K562 (cell line): ENCODE measurements at regions not wholly inside any gene's neighbourhood (a gene's known extent, or its start where the extent isn't known, plus 50 kb on each side); places are given as distances from the start of the nearest gene placed in this dataset.
A peak's percentile ranks its signal among the peaks of the same experiment; 100 is the strongest.

Experiments
- ATAC-seq: fragments of 200-7000 bp; cut with Tn5 transposase; 3 replicates; pipeline ENCODE4 v1.9.1; 2020; ENCODE audit warnings: moderate library complexity
- BruUV-seq: library from RNA; stranded (reverse); fragments of 400-500 nt; replicated peaks from 2 replicates; lab custom pipeline; 2021; lab: Mats Ljungman, UMichigan
- CTCF ChIA-PET: fragments of 300-600 bp; formaldehyde crosslinking; extraction: SDS; loops from one replicate; lab custom pipeline; 2021; ENCODE audit warnings: low intra/inter-chr PET ratio; lab: Yijun Ruan, JAX
- POLR2A ChIA-PET: fragments of 300-600, 350-650 bp; sonication (Branson Sonifier 250); formaldehyde crosslinking; extraction: SDS; loops from one replicate; lab custom pipeline; 2021; ENCODE audit warnings: antibody characterized with exemption, inconsistent platforms; lab: Yijun Ruan, JAX
- DNase-seq, 4 experiments: peaks; one replicate each; pipeline versions ENCODE4 v3.0.0 to v3.0.0-alpha.2; 2011 to 2018; ENCODE audit warnings: low spot score in 3 of 4, mixed read lengths in 3 of 4; ENCODE audit errors: extremely low read depth in 1 of 4
- FAIRE-seq: peaks from 2 replicates; lab custom pipeline; 2011; peaks lifted over from hg19 to GRCh38; lab: Jason Lieb, UNC
- H2AFZ ChIP-seq: 2 replicates; pipeline ENCODE4 v1.6.0; 2011; ENCODE audit warnings: low read depth, low read length, control low read depth, inconsistent platforms
- H3K27ac ChIP-seq: fragments of 200-600 bp; 3 replicates; pipeline ENCODE4 v1.8.0; 2011; ENCODE audit warnings: low read depth, mild to moderate bottlenecking, control low read depth, inconsistent platforms, low read length, moderate library complexity, mixed read lengths; ENCODE audit errors: extremely low read depth
- H3K27me3 ChIP-seq, 2 experiments: fragments of 300-600 bp in 1 of 2; 2 replicates in 1 of 2; 3 replicates in 1 of 2; pipeline versions ENCODE4 v1.6.0 to v1.8.0; 2011; ENCODE audit warnings: inconsistent platforms in 2 of 2, low read length in 2 of 2, mild to moderate bottlenecking in 1 of 2, mixed read lengths in 1 of 2, moderate library complexity in 1 of 2; ENCODE audit not compliant: control insufficient read depth in 2 of 2, insufficient read depth in 2 of 2
- H3K36me3 ChIP-seq: fragments of 300-600 bp; 3 replicates; pipeline ENCODE4 v1.8.0; 2011; ENCODE audit warnings: mild to moderate bottlenecking, low read length, inconsistent platforms; ENCODE audit not compliant: control insufficient read depth, insufficient read depth
- H3K4me1 ChIP-seq, 2 experiments: fragments of 200-600 bp in 1 of 2; replicated peaks in 1 of 2; 2 replicates in 1 of 2; 3 replicates in 1 of 2; pipeline versions ENCODE4 v1.5.1 to v1.8.0; 2011; ENCODE audit warnings: inconsistent platforms in 2 of 2, low read length in 2 of 2, mild to moderate bottlenecking in 1 of 2, mixed read lengths in 1 of 2, moderate library complexity in 1 of 2; ENCODE audit not compliant: control insufficient read depth in 2 of 2, insufficient read depth in 2 of 2
- H3K4me2 ChIP-seq: 2 replicates; pipeline ENCODE4 v1.6.1; 2011; ENCODE audit warnings: low read length, control low read depth, inconsistent platforms, mixed read lengths; ENCODE audit not compliant: insufficient read depth
- H3K4me3 ChIP-seq: fragments of 200-600 bp; sonication (generic), shearing (Covaris generic); 2 replicates; pipeline ENCODE4 v1.5.1; 2016; ENCODE audit warnings: control low read depth, inconsistent platforms
- H3K79me2 ChIP-seq: fragments of 200-600 bp; 3 replicates; pipeline ENCODE4 v1.8.0; 2011; ENCODE audit warnings: low read length, inconsistent platforms; ENCODE audit not compliant: control insufficient read depth, insufficient read depth
- H3K9ac ChIP-seq, 2 experiments: 2 replicates each; pipeline versions ENCODE4 v1.6.0 to v1.6.1; 2011; ENCODE audit warnings: low read depth in 2 of 2, low read length in 2 of 2, control low read depth in 1 of 2, inconsistent platforms in 1 of 2, mild to moderate bottlenecking in 1 of 2, mixed read lengths in 1 of 2; ENCODE audit not compliant: insufficient read depth in 1 of 2
- H3K9me1 ChIP-seq: one replicate; pipeline ENCODE4 v1.6.0; 2011; ENCODE audit warnings: inconsistent platforms, mild to moderate bottlenecking, low read length, moderate library complexity; ENCODE audit not compliant: control insufficient read depth, insufficient read depth
- H3K9me3 ChIP-seq: replicated peaks from 2 replicates; pipeline ENCODE4 v1.5.1; 2011; ENCODE audit warnings: low read depth, low read length, inconsistent platforms; ENCODE audit not compliant: control insufficient read depth, insufficient read depth
- H4K20me1 ChIP-seq: replicated peaks from 2 replicates; pipeline ENCODE4 v1.6.1; 2011; ENCODE audit warnings: low read length, inconsistent platforms, mixed read lengths; ENCODE audit not compliant: control insufficient read depth, insufficient read depth
- ARID2 ChIP-seq: fragments of 450-650 bp; IDR thresholded peaks from 2 replicates; pipeline ENCODE4 v1.6.1; 2017; ENCODE audit warnings: antibody characterized with exemption, mild to moderate bottlenecking
- CXXC5 ChIP-seq: fragments of 250-450 bp; sonication (Bioruptor Pico); IDR thresholded peaks from 2 replicates; pipeline ENCODE4 v1.8.0; 2022; ENCODE audit warnings: inconsistent platforms, mild to moderate bottlenecking, moderate library complexity
- PTBP1 ChIP-seq: fragments of 200-400 bp; formaldehyde crosslinking; IDR thresholded peaks from 2 replicates; pipeline ENCODE4 v1.6.1; 2017; ENCODE audit warnings: low read depth, low read length
- RBM15 ChIP-seq: fragments of 200-400 bp; formaldehyde crosslinking; IDR thresholded peaks from 2 replicates; pipeline ENCODE4 v1.6.1; 2018; ENCODE audit warnings: mild to moderate bottlenecking, low read length, moderate library complexity; ENCODE audit not compliant: insufficient read depth
- RFX7 ChIP-seq: fragments of 250-450 bp; sonication (Bioruptor Pico); IDR thresholded peaks from 2 replicates; pipeline ENCODE4 v1.5.1; 2021; ENCODE audit warnings: mild to moderate bottlenecking
- SIN3B ChIP-seq: fragments of 450-650 bp; IDR thresholded peaks from 2 replicates; pipeline ENCODE4 v1.6.1; 2017; ENCODE audit warnings: low read depth, mild to moderate bottlenecking, moderate library complexity
- SNRNP70 ChIP-seq: fragments of 200-400 bp; formaldehyde crosslinking; optimal IDR thresholded peaks from 2 replicates; pipeline ENCODE3; 2017; ENCODE audit warnings: low read depth, low read length
- SRF ChIP-seq, 2 experiments: fragments of 250-450, 450-650 bp in 1 of 2; sonication (Bioruptor Pico) in 1 of 2; sonication (generic) in 1 of 2; formaldehyde crosslinking; IDR thresholded peaks; 2 replicates each; pipeline versions ENCODE4 v1.5.0 to v1.5.1; 2020 to 2022; ENCODE audit warnings: mild to moderate bottlenecking in 1 of 2, missing genetic modification reagents in 1 of 2
- WGBS: fragments of 100-300 bp; shearing (Covaris generic); methylation state at CpG from one replicate; pipeline ENCODE4 v1.1.6; 2016; ENCODE audit warnings: low coverage, mixed read lengths; ENCODE audit not compliant: insufficient coverage; ENCODE audit errors: missing lambda C conversion rate; 5-methylcytosine and 5-hydroxymethylcytosine counted together
- in situ Hi-C: fragments of 300-500 bp; cut with MboI; formaldehyde crosslinking; loops from 4 replicates; pipeline ENCODE4 v1.15.0; 2018; ENCODE audit warnings: inconsistent platforms, mixed read lengths
- intact Hi-C: fragments of 100-400 bp; cut with micrococcal nuclease; formaldehyde crosslinking; loops from 2 replicates; pipeline ENCODE4 v1.14.2; 2022
- TF ChIP-seq, protein P1 (sequence below): fragments of 250-450 bp; sonication (Bioruptor Pico); IDR thresholded peaks from 2 replicates; pipeline ENCODE4 v1.8.0; 2021; ENCODE audit warnings: mild to moderate bottlenecking, moderate library complexity
- TF ChIP-seq, protein P2 (sequence below), 3 experiments: fragments of 200-800 bp in 1 of 3; fragments of 250-450 bp in 1 of 3; fragments of 450-650 bp in 1 of 3; sonication (Bioruptor Pico) in 1 of 3; sonication (Bioruptor generic) in 1 of 3; formaldehyde crosslinking in 1 of 3; IDR thresholded peaks; 2 replicates each; pipeline versions ENCODE4 v1.6.1 to v1.8.0; 2016 to 2022; ENCODE audit warnings: mild to moderate bottlenecking in 2 of 3, missing genetic modification characterization in 2 of 3, missing compliant biosample characterization in 1 of 3, moderate library complexity in 1 of 3

DNA sequence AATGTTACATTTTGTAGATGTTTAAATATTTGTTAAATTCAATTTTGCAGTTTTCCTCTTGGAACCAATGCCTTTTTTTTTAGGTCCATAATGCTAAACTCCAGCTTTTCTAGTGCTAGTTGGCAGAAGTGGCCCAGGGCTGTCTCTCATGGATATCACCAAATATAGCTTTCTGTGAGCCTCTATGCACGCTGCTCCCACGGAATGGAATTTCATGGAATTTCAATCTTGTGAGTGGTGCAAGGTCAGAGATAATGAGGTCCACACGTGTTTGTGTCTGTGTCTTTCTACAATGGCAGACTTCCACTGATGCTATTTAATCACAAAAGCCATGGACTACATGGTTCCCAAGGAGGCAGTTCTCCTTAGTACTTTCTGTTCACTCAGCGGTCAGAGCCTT is 191.5 kb upstream of the PARD3B start:
- TF ChIP-seq SNRNP70, result no peak
- no peak for TF ChIP-seq ARID2
- TF ChIP-seq SRF (CRISPR knock-in tag; IDR thresholded peaks at IDR 0.05), result 0 out of 4 replicates have a peak, but pooled peaks of 1 of the 2 experiments have one; percentile 41
- TF ChIP-seq, all 486 proteins: peak for 1
- H3K79me2 ChIP-seq, result no peaks in the 10 kb centered on the region
- ChIA-PET CTCF (no interaction called here), POLR2A (no interaction called here)
- H3K9ac ChIP-seq, result peak overlapping the region in 1 of 2 experiments; percentile 31; a peak in 2 of 4 replicates
- H4K20me1 ChIP-seq, result no peaks in the 10 kb centered on the region
- intact Hi-C loops, result loop anchor here (5.0 to 10.0 kb wide), 2 partner anchors 53 to 191 kb away; partner anchors contain the start of gene PARD3B
- FAIRE-seq, result peak; percentile 58
- H3K27ac ChIP-seq, result peak overlapping the region; percentile 93
- no peak for DNase-seq
- H2AFZ ChIP-seq, result peak overlapping the region; percentile 81
- H3K36me3 ChIP-seq, result no peaks in the 10 kb centered on the region
- peak; percentile 26; the same call in 2 of the 3 replicates for ATAC-seq
- H3K27me3 ChIP-seq, result no peaks in the 10 kb centered on the region
- WGBS, result 11% methylated on average over 4 of the region's 4 CpGs
- peak overlapping the region; percentile 27; the same call in 1 of the 2 replicates for H3K4me2 ChIP-seq
- H3K9me1 ChIP-seq, result no peaks in the 10 kb centered on the region
- BruUV-seq, result no TSS peak
- in situ Hi-C loops, result no loop called here
- peaks cover 0 to 24% of the 10 kb centered on the region in 2 experiments; a peak in 3 of 5 replicates for H3K4me1 ChIP-seq
- no peak overlapping the region for H3K4me3 ChIP-seq
- H3K9me3 ChIP-seq, result no peaks in the 10 kb centered on the region; the same call in 1 of the 2 replicates

DNA sequence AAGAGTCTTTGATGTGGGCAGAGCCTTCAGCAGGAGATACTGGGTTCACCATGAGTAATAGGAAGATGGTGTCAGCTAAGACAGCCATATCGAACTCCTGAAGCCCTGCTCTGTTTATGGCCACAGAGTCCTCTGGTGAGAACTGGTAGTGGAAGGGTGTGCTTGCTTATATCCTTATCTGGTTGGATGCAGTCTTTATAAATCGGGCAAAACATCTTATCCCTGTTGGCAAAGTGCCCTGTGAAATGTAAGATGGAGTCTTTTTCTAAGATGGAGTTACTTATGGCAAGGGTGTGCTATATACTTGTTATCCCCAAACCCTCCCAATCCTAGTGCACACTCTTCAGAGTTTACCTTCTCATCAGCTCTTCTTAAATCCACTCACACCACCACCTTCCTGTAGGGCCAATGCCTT is 190.8 kb upstream of the PARD3B start:
- Histone ChIP-seq H3K4me1 (peaks cover 0 to 24% of the 10 kb centered on the region in 2 experiments; a peak in 3 of 5 replicates), H3K9ac (no peak overlapping the region; a peak in 1 of 4 replicates), H3K36me3 (no peaks in the 10 kb centered on the region), H3K27ac (peak overlapping the region; percentile 93; the same call in 2 of the 3 replicates), H4K20me1 (no peaks in the 10 kb centered on the region), H3K27me3 (no peaks in the 10 kb centered on the region), H3K79me2 (no peaks in the 10 kb centered on the region), H3K9me1 (no peaks in the 10 kb centered on the region), H2AFZ (peak overlapping the region; percentile 75), H3K9me3 (no peaks in the 10 kb centered on the region), H3K4me2 (no peak overlapping the region; the same call in 1 of the 2 replicates), H3K4me3 (no peak overlapping the region)
- CTCF ChIA-PET, result no interaction called here
- no TSS peak for BruUV-seq
- ATAC-seq, result peak; percentile 69
- 5% methylated on average over 2 of the region's 2 CpGs for WGBS
- peak in 3 of 4 experiments; percentile 5 to 53 (median 27) for DNase-seq
- in situ Hi-C loops, result no loop called here
- FAIRE-seq, result peak; percentile 85
- intact Hi-C loops, result loop anchor here (5.0 to 10.0 kb wide), 2 partner anchors 53 to 190 kb away; partner anchors contain the start of gene PARD3B
- POLR2A ChIA-PET, result no interaction called here
- TF ChIP-seq RFX7 (CRISPR knock-in tag), result peak; percentile 82; the same call in 1 of the 2 replicates
- no peak for TF ChIP-seq RBM15
- TF ChIP-seq, protein P1, sequence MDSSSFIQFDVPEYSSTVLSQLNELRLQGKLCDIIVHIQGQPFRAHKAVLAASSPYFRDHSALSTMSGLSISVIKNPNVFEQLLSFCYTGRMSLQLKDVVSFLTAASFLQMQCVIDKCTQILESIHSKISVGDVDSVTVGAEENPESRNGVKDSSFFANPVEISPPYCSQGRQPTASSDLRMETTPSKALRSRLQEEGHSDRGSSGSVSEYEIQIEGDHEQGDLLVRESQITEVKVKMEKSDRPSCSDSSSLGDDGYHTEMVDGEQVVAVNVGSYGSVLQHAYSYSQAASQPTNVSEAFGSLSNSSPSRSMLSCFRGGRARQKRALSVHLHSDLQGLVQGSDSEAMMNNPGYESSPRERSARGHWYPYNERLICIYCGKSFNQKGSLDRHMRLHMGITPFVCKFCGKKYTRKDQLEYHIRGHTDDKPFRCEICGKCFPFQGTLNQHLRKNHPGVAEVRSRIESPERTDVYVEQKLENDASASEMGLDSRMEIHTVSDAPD, result peak; percentile 94
- TF ChIP-seq CXXC5 (CRISPR knock-in tag), result peak; percentile 96
- TF ChIP-seq, protein P2, sequence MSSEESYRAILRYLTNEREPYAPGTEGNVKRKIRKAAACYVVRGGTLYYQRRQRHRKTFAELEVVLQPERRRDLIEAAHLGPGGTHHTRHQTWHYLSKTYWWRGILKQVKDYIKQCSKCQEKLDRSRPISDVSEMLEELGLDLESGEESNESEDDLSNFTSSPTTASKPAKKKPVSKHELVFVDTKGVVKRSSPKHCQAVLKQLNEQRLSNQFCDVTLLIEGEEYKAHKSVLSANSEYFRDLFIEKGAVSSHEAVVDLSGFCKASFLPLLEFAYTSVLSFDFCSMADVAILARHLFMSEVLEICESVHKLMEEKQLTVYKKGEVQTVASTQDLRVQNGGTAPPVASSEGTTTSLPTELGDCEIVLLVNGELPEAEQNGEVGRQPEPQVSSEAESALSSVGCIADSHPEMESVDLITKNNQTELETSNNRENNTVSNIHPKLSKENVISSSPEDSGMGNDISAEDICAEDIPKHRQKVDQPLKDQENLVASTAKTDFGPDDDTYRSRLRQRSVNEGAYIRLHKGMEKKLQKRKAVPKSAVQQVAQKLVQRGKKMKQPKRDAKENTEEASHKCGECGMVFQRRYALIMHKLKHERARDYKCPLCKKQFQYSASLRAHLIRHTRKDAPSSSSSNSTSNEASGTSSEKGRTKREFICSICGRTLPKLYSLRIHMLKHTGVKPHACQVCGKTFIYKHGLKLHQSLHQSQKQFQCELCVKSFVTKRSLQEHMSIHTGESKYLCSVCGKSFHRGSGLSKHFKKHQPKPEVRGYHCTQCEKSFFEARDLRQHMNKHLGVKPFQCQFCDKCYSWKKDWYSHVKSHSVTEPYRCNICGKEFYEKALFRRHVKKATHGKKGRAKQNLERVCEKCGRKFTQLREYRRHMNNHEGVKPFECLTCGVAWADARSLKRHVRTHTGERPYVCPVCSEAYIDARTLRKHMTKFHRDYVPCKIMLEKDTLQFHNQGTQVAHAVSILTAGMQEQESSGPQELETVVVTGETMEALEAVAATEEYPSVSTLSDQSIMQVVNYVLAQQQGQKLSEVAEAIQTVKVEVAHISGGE (CRISPR knock-in tag; IDR thresholded peaks at IDR 0.05), result peak in 1 of 3 experiments; percentile 88; a peak in 2 of 6 replicates
- no peak for TF ChIP-seq PTBP1
- no peak for TF ChIP-seq SIN3B
